NCI-H226 (cell line): ENCODE measurements at regions not wholly inside any gene's neighbourhood (a gene's known extent, or its start where the extent isn't known, plus 50 kb on each side); places are given as distances from the start of the nearest gene placed in this dataset.
A peak's percentile ranks its signal among the peaks of the same experiment; 100 is the strongest.

Experiments used
- DNase-seq: peaks from one replicate; pipeline ENCODE4 v3.0.0-alpha.2; 2015

DNA sequence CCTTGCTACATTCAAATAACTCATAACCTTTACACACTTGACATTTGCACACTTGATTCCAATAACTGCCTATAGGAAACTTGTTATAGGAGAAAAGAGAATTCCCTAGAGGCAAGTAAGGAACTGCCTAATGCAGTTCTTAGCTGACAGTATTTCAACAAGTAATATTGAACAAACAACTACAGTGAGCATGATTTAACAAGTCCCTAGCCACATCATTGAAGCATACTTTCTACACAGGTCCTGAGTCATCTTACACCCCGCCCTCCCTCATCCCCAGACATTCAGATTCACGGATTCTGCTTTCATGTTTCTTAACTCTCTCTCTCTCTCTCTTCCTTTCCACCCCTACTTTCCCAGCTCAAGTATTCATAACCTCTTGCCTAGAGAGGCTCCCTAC, 153.5 kb downstream of the LSM5 start:
- DNase-seq = no peak

DNA sequence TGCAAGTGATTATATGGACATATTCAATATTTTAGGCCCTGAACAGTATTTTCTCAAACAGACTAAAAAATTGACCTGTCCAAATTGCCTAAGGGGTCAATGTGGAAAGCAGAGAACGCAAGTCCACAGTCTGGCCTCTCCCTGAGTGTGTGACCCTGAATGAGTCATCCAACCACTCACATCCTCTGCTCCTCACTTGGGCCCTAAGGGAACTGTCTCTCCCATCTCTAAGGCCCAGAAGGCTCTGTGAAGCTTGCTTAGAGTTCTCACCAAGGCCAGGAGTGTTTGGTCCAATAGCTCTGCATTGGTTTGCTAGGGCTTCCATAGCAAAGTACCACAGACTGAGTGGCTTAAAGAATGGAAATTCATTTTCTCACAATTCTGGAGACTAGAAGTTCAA, 155.1 kb downstream of the LSM5 start:
- peak; percentile 65 for DNase-seq

DNA sequence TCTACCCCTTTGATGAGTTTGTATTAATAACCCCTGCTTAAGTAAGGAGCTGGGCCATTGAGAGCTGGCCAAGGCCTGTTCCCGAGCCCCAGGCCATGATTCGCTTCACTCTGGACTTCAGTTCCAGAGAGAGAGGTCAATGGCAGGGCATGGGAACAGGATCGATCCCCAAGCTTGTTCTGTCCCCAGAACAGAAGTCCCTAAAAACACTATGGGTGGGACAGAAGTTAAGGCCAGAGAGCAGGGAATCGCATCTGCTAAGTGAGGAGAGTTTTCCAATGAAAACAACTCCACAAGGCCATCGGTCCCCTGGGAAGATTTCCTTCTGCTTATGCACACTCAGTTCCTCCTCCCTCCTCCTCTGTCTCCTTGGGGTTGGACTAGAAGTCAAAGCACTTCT, 159.6 kb downstream of the LSM5 start:
- no peak for DNase-seq

DNA sequence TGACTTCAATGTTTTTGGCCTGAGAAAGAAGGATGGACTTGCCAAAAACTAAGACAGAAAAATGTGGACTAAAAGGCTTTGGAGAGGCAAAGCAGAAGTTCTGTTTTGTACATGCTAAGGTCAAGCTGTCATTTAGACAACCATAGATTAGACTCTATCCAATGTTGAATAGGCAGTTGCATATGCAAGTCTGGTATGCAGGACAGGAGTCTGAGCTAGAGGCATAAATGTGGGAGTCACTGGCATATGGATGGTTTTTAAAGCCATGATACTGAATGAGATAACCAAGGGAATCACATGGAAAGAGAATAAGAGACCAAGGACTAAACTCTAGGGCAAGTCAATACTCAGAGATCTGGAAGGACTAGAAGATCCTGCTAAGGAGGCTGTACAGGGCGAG, 164.1 kb downstream of the LSM5 start:
- no peak for DNase-seq

DNA sequence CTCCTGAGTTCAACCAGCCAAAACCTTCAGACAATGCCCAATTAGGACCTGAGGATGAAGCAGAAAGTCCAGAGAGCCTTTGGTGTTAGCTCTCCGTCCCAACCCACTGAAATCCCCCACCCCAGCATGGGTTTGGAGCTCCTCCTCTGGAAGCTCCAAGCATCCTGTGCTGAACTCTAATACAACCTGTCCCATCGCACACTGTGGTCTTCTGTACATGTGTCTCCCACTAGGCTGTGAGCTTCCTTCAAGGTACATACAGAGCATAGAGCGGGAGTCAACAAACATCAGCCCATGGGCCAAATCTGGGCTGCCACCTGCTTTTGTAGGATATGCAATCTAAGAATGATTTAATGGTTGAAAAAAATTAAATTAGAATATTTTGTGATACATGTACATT, 166.5 kb downstream of the LSM5 start:
- no peak for DNase-seq

DNA sequence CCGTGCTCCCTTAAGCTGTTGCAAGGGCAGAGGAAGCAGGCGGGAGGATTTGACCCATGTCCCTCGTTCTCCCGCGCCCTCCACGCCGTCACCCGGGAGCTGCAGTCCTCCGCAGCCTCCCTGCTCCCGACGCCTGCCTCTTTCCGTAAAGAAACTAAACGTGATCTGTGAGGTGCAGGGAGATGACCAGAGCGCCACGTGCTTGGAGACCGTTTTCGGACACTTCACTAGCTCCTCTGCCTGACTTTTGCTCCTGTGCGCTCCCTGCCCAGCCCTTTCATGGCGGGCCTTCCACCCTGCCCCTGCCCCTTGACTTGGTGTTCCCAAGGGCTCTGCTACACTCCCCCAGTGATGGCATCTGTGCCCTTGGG, 171.2 kb downstream of the LSM5 start:
- no peak for DNase-seq

DNA sequence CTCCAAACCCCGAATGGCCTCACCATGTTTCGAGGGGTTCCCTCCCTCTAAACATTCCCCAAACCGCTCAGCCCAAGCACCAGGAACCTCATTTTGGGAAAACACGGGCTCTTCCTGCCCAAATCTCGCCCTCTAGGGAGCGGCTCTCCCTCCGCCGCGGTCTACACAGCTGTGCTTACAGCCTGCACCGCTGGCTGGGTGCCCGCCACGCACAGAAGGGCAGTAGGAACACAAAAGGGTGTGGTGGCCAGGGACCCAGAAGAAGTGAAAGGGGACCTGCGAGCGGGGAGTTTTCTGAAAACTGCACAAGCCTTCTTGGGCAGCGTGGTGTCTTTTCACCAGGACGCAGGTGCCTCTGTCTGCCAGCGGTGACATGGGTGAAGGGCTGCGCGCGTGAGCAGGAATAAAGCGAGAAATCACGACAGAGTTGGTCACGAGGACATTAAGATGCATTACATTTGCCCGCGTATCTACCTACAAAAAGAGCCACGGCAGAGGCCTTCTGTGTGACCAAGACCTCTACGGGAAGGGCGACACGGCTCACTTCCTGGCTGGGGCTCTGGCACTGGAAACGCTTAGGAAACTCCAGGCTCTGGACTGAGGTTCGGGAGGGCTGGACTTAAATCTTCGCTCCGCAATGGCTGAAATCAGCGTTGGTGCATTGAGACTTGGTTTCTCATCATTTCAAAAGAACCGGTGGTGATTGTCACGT, 171.7 kb downstream of the LSM5 start:
- DNase-seq = no peak

DNA sequence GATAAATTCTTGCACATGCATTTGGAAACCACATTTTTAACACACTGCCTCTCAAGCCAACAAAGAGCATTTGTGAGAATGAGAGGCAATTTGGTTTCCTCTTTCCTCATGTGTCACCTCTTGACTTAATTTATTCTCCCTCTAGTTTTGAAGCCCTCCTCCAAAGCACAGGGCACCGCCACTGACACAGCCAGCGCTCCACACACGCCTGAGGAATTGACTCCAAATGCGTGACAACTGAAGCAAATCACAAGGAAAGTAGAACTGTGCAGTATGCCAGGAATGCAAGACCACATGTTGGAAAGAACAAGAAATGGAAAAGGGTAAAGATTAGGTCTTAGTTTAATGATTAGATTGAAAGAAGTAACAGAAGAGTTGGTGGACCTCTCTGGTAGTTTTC, 173.3 kb downstream of the LSM5 start:
- DNase-seq = no peak

DNA sequence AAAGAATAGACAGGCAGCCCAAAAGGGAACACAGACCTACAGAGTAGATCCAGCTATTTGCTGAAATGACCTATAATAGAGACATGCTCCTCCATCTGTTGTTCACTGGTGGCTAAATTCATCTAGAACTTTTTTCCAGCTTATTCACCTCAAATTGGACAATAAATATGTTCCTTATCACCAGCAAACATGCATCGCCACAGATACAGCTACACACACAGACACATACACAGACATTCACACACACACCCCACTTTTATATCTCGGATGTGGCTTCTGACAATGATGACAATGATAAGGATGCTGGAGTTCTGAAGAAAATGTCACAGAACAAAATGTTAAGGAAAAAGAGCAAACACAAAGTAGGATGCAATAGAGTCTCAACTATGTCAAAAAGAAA, 175.4 kb downstream of the LSM5 start:
- DNase-seq = no peak

DNA sequence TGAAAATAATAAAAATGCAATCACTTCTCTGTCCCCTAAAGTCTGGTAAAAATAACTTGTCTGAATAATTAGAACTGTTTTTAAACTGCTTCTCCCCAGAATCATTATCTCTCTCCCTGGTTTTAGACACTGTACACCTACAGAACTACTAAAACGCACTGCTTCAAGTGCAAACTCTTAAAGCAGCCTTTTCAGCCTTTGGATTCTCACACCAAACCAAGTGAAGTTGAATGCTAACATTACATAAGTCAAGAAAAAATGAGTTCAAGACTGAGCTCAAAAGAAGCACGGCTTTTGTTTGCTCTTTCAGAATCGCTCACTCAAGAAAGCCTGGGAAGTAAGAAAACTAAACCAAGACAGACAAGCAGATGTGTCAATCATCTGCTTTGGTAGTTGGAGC, 188.8 kb downstream of the LSM5 start:
- DNase-seq = no peak

DNA sequence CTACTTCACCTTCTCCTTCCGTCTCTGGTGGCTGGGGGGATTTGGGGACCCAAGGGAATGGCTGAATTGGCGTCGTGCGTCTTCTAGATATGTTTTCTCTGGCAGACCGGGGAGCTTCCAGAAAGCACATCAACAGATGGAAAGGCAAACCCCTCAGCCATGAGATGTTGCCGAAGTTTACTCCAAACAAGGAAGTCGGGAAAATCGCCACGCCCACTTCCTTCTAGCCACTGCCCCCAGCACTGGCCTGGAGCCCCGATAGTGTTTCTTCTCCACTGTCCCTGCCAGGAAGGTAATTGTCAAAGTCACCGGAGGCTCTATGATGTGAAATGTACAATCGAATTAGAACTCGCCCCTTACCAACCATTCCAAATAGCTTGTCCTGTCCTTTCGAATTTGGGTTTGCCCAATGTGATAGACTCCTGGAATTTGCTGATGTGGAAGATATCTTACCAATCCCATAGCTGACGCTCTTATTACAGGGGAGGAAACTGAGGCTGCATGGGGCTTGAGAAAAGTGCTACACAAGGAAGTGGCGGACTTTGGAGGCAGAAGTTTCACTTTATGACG, 191.0 kb downstream of the LSM5 start:
- DNase-seq = no peak

DNA sequence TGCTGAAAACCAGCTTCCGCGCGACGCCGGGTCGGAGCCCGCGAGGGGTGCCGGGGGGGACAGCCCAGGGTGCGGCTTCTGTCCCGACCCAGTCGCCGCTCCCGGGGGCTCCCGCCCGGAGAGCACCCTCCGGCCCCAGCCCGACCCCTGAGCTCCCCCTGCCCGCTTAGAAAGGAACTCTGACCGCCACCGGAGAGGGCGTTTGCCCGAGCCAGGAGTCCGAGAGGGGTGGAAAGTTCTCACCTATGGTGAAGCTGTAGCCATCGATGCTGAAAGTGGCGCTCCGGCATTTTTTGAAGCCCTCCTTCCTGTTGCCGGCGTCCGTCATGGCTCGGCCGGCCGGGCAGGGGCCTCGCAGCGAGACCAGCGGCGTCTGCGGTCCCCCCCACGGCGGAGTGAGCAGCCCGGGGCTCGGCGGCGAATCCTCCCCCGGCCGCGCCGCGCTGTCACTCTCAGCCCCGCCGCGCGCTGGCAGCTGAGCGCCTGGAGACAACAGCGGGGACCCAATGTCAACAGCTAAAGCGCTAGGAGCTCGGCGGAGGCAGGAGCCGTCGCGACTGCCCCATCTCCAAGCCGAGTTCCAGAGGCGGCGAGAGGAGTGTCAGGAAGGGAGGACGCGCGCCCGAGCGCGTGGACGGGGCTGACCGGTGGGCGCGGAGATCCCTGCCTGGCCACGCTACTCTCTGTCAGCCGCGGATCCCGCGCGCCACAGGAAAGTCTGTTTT, 191.6 kb downstream of the LSM5 start:
- DNase-seq = no peak

DNA sequence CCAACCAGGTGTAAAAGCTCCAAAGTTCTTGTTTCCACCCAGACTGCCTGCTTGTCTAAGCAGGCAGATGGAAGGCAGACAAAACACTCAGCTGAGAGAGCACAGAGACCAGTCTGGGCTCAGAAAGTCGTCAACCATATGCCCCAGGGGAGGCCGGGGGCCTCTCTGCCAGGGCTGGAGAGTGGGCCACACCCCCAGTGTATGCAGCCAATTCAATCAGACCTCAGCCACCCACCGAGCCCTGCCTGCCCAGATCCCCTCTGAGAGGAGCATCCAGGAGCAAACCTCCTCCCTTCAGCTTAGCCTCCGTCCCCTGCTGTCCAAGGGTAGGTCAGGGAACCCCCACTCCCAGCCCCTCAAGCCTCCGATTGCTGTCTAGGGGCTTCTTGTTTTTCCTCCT, 196.3 kb downstream of the LSM5 start:
- DNase-seq = no peak

DNA sequence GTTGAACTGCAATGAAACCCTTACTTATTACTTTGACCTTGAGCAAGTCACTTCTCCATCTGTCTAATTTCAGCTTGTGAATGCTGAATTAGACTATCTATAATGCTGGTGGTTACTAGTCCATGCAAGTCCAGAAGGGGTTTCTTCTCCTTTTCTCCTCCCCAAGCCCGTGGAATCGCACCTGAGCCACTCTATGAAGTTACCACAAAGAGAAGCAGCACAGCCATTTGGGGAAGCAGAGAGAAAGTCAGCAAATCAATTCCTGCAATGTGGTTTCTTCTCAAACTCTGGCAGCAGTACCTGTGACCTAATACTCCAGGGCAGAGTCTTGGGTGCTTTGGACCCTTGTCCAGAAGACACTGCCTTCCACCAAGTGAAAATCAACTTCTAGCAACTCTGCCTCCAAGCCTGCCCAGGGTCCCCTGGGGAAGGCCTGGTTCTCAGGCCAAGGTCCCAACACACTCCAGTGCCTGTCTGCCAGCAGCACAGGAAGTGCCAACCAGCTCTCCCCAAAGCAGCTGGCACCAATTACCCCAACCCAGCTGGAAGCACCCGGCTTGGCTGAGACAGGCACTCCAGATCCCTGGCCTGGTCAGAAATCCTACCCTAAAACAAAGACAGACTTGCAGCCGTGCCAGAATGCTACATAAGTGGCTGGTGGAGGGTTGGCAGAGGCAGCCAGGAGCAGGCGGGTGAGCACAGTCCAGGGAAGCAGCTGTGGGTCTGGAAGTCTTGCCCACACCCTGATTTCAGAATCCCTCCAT, 200.3 kb downstream of the LSM5 start:
- no peak for DNase-seq

DNA sequence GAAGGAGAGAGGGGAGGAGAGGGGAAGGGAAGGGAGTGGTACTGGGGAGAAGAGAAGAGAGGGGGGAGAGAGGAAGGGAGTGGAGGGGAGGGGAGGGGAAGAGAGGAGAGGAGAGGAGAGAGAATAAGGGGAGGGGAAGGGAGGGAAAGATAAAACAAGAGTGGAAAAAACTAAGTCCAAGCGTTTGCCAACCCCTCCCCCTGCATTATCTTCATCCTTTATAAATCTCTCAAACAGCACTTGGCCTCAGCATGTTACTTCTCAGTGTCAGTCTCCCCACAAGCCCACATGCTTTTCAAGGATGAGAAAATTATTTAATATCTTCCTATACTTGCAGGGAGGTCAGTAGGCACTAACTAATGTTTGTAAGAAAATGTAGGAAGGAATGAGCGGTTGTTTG, 204.5 kb downstream of the LSM5 start:
- DNase-seq = no peak

DNA sequence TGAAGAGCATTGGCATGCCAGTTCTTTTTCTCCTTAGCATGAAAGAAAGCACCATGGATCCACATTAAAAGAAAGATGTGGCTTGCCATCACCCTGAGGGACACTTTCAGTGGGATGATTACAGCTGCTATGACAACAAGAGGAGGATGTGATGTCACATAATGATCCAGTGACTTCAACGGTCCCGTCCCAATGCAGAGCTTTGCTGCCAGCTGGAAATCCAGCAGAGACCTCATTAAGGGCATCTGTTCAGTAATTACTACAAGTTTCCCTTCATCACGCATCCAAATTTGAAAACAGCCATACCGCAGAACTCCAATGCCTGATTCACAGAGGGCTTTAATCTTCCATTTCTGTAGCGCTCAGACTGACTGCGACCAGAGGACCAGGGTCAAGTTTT, 206.6 kb downstream of the LSM5 start:
- DNase-seq = no peak

DNA sequence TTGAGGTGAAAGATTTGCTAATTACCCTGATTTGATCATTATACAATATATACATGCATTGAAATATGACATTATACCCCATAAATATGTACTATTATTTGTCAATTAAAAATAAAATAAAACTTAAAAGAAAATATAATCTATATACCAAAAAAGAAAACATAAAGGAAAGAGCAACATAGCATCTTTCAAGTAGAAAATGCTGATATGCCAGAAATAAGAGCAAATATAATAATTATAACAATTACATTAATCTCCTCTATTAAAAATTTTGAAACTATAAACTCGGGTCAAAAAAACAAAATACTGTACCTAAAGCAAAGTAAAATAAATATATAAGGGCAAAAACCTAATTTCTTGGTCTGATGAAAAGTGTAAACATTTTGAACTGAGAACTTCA, 209.3 kb upstream of the PDE1C start:
- DNase-seq = no peak

DNA sequence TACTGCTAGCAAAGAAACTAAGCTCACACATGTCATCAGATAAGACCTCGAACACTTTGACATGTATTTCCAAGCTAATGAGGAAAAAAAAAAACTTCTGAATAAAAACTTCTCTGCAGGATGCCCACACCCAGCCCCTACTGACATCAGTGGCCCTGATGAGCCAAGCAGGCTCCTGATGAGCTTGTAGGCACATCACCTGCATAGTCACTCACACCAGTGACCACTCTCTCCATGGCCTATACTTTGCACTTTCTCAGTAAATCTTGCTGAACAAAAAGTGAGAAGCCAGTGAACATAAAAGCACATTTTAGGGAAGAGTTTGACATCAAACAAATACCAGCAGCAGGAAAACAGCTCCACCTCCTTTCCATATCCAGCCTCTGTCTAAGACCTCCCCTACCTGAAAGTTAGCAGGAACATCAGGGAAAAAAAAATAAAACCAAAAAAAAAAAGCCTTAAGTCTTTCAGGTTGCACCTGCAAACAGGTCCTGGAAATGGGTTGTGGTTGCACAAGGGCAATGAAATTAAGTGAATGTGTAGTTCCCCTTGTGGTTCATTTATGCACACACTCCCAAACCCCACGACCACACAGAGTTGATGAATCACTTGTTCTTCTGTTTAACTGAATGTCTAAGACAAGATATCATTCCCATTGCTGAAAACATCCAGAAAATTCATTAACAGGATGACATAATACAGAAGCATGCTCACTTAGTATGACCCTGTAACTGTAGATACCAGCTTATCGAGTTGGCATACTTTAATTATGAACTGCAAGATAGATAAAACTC, 205.2 kb upstream of the PDE1C start:
- peak; percentile 17 for DNase-seq

DNA sequence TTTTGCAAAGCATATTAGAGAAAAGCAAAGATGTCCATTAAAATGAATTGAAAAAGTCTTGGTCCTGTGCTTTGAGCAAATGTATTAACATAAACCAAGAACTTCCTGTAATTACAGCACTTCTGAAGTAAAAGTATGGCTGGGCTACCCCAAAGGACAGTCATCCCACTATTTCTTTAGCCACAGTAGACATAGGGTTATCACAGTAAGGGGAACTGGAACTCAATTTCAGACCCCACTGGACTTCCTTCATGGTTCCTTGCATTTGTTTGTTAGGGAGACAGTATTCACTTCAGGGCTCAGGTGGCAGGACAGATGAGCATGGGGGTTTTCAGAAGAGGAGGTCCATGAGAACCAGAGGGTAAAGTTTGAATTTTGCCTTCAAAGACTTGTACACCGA, 203.1 kb upstream of the PDE1C start:
- DNase-seq = no peak

DNA sequence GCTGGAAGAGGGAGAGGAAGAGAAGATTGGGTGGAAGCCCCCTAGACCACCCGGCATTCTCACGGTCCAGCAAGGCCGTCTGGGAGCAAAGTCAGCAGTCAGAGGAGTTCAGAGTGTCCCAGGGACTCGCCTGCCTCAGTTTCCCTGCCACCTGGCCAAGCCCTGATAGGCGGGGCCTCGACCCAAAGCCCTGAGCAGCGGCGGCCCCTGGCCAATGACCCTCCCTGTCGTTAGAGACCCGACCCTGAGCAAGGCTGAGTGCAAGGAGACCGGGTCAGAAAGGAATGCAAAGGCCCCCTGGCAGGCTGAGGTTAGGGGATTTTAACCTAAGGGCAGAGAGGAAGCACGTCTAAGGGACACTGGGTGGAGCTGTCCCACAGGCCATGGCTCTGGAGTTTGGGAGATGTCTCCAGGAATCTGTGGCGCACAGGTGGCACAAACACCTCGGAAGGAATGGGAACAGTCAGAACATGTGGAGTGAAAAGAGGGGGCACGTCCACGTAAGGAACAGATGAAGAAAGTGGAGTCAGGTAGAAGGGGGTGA, 196.8 kb upstream of the PDE1C start:
- no peak for DNase-seq

DNA sequence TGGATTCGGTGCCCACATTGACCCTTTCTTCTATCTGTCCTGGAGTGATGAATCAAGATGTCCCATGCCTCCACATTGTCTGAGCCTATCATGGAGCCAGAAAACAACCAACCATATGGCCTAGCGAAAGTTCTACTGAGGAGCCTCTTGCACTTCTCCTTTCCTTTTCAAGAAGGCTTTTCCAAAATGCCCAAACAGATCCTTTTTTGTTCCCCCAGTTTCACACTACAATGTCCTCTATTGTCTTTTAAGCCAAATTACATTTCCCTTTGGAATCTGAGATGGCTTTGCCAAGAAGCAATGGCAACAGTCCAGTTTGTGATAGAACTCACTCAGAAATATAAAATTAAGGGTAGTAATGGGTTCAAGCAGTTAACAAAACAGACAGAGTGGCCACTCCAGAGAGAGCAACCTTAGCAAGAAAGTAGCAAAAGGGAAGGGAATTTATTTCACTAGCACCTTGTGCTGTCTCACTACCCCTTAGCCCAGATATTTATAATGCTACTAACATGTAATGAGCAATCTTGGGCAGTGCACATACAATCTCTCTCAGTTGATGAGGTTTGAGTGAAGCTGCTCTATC, 194.6 kb upstream of the PDE1C start:
- no peak for DNase-seq

DNA sequence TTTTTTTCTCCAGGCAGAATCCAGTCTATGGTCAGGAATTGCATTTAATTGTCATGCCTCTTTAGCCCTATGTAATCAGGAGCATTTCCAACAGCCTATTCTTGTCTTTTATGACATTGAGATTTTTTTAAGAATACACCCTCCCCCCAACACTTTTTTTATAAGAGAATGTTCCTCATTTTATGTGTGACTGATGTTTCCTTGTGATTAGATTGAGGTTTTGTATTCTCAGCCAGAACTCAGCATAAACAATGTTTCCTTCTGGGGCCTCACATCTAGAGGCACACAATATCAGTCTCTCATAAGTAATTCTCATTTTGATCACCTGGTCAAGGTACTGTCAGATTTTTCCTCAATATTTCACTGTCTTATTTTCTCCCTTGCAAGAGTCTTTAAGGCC, 193.4 kb upstream of the PDE1C start:
- no peak for DNase-seq
